ENCODE measurements at regions not wholly inside any gene's neighbourhood (a gene's known extent, or its start where the extent isn't known, plus 50 kb on each side); places are given as distances from the start of the nearest gene placed in this dataset.

GRCh38 chr5:12270914-12271313 lies 366.7 kb upstream of the CTNND2 start:
- TF ChIP-seq POLR2AphosphoS5 (IDR thresholded peaks at IDR 0.05): no peak
- no peak for TF ChIP-seq CTCF (IDR thresholded peaks at IDR 0.05)
- no peak for TF ChIP-seq EP300 (IDR thresholded peaks at IDR 0.05)

Measured in upper lobe of left lung (tissue), 4 donors.